Cardiac fibroblast (primary cell): ENCODE measurements at regions not wholly inside any gene's neighbourhood (a gene's known extent, or its start where the extent isn't known, plus 50 kb on each side); places are given as distances from the start of the nearest gene placed in this dataset.

ENCODE experiments used
- DNase-seq, 2 donors: peaks; one replicate each; pipeline versions ENCODE4 v3.0.0 to v3.0.0-alpha.2; 2010; ENCODE audit warnings: low read depth in 2 of 2
- H3K4me3 ChIP-seq, 2 donors: replicated peaks in 1 of 2; 1 replicate in 1 of 2; 2 replicates in 1 of 2; pipeline ENCODE4 v1.5.1; 2011; ENCODE audit warnings: low read depth in 2 of 2, low read length in 2 of 2, mild to moderate bottlenecking in 2 of 2, moderate library complexity in 1 of 2
- CTCF ChIP-seq: IDR thresholded peaks from one replicate; pipeline ENCODE4 v1.5.1; 2011; ENCODE audit warnings: low read depth, mild to moderate bottlenecking, low read length, inconsistent platforms

DNA sequence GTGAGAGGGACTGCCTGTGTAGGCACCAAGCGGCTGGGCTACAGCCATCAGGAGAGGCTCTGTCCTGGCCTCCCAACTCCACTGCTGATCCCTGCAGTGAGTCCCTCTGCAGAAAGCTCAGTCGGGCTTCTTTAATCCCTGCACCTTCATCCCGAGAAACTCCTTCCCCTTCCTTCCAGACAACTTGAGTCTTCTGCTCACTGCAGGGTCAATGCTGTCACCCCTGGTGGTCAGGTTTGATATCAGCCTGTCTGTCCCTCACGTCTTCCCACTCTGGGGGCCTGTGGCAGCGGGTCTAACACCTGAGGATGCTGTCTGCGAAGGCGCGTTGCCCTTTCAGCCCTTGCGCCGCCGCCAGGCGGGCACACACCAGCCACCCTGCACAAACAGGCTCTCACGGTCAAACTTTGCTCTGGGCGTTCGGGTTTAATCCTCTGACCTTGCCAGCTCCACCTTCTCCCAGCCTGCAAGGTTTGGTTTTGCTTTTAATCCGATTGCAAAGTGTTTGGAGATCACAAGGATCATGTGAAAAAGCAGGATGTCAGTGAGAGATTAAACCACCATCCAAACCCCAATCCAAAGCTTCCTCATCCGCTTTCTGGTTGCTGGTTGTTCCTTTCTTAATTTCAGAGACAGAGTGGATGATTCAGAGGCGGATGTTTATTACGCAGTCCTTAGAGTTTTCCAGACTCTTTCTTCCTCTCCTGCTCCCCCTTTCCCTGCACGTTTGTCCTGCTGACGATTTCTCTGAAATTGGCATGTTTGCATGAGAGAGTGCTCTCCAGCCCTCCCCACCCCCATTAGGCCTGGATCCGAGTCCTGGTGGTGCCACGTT lies 74.8 kb upstream of the SLC34A2 start:
- H3K4me3 ChIP-seq = no peak overlapping the region
- DNase-seq = no peak
- no peak for TF ChIP-seq CTCF

DNA sequence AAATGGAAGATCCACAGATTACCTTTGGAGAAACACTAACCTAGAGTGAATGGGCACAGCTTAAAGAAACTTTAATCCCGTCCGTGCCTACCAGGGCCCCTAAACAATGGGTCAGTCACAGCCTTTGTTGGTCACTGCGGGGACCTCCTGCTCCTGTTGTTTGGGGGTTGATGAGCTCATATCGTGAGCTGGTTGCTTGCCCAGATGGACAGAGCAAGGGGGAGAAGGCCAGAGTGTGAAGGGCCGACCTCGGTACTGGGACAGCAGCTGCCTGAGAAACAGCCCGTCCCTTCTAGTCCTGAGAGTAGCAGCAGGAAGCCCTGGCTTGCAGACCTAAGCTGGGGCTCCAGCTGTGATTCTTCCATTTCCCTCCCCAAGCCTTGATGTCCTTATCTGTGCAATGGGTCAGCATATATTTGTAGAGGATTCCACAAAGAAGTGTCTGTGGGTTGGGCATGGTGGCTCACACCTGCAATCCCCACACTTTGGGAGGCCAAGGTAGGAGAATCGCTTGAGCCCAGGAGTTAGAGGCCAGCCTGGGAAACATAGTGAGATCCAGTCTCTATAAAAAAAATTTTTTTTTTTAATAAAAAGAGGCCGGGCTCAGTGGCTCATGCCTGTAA lies 69.6 kb upstream of the SLC34A2 start:
- no peak for TF ChIP-seq CTCF
- no peak overlapping the region for H3K4me3 ChIP-seq
- DNase-seq = no peak

DNA sequence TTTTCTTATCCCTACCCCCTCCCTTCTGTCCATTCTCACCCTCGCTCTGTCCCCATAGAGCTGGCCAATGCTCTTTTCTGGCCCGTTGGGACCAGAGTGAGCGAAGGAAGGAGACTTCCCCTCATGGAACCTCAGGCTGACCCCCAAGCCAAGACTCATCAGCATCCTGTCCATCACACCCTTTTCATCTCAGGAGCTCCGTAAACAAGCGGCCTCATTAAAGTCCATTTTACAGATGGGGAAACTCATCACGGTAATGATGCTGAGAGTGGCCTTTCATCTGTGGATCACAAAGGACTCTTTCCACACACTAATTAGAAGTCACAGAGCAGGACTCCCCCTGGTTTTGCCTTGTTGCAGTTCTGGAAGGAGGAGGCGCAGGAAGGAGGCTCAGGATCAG lies 67.4 kb upstream of the SLC34A2 start:
- no peak overlapping the region for H3K4me3 ChIP-seq
- DNase-seq = no peak
- TF ChIP-seq CTCF = no peak

DNA sequence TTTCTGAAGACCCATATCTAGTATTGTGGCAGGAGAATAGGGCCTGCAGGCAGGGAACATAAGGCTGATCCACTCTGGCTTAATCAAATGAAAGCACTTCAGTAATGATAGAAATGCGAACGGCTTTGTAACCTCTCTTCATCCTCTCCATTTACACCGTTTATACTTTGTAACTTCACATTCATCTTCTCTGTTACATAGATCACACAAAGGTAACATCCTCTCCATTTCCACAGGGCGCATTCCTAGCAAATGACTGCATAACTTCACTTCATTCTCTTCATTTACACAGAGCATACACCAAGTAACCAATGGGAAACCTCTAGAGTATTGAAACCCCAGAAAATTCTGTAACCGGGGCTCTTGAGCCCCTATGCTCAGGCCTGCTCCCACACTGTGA lies 65.5 kb upstream of the SLC34A2 start:
- no peak overlapping the region for H3K4me3 ChIP-seq
- TF ChIP-seq CTCF = no peak
- DNase-seq = no peak

DNA sequence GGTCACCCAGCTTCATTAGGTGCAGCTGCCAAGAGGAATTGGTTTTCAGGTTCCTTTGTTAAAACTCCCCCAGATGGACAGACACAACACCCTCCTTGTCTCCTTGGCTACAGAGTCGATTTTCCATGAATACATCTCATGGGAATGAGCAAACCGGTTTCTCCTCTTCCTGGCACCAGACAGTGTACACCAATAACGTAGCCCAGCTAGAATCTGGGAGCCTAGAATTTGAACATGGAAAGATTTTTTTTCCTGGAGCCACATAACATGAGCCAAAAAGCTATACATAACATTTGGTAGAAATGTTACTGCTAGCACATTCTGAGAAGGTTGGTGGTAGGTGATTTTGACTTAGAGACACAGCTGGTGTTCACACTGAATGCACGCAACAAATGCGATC lies 62.9 kb upstream of the SLC34A2 start:
- no peak for DNase-seq
- no peak for TF ChIP-seq CTCF
- no peak overlapping the region for H3K4me3 ChIP-seq
